C4-2B (cell line): ENCODE measurements at regions not wholly inside any gene's neighbourhood (a gene's known extent, or its start where the extent isn't known, plus 50 kb on each side); places are given as distances from the start of the nearest gene placed in this dataset.

Source experiments
- H3K27ac ChIP-seq: fragments of 450-650 bp; 2 replicates; pipeline ENCODE4 v1.5.1; 2017
- ZFX ChIP-seq: fragments of 450-650 bp; IDR thresholded peaks from 2 replicates; pipeline ENCODE4 v1.6.1; 2017
- TF ChIP-seq, protein P1 (sequence below): fragments of 450-650 bp; conservative IDR thresholded peaks from 2 replicates; pipeline ENCODE4 v1.5.1; 2017; ENCODE audit warnings: mild to moderate bottlenecking

DNA sequence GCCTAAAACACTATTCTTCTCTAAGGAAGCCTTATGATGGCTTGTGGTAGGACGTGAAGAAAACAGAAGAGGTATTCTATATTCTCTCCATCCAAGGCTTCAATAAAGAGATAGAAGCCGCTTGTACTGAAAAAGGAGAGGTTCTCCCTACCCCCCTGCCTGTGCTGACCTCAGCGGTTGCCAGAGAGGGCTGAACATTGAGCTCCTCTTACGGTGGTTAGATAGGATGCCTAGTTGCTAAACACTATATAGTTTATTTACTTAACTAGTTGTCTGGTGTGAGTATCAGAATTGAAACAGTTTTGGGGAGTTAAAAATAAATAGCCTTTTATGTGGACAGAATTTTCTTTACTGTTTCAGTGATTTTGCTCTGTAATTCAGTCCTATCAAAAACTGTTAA lies 112.2 kb downstream of the TFPI2 start:
- H3K27ac ChIP-seq: no peak overlapping the region
- TF ChIP-seq, protein P1, sequence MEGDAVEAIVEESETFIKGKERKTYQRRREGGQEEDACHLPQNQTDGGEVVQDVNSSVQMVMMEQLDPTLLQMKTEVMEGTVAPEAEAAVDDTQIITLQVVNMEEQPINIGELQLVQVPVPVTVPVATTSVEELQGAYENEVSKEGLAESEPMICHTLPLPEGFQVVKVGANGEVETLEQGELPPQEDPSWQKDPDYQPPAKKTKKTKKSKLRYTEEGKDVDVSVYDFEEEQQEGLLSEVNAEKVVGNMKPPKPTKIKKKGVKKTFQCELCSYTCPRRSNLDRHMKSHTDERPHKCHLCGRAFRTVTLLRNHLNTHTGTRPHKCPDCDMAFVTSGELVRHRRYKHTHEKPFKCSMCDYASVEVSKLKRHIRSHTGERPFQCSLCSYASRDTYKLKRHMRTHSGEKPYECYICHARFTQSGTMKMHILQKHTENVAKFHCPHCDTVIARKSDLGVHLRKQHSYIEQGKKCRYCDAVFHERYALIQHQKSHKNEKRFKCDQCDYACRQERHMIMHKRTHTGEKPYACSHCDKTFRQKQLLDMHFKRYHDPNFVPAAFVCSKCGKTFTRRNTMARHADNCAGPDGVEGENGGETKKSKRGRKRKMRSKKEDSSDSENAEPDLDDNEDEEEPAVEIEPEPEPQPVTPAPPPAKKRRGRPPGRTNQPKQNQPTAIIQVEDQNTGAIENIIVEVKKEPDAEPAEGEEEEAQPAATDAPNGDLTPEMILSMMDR: no peak
- TF ChIP-seq ZFX: no peak

DNA sequence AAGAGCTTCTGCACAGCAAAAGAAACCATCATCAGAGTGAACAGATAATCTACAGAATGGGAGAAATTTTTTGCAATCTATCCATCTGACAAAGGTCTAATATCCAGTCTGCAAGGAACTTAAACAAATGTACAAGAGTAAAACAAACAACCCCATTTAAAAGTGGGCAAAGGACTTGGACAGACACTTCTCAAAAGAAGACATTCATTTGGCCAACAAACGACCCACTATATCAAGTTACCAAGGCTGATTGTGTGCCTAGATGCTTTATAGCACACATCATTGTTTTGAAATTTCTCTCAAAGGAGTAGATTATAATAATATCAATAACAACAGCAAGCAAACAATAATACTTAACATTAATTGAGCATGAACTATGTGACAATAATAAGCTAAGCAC lies 117.1 kb downstream of the TFPI2 start:
- no peak overlapping the region for H3K27ac ChIP-seq
- TF ChIP-seq, protein P1: no peak

- no peak overlapping the region for H3K27ac ChIP-seq
- TF ChIP-seq, protein P1: no peak
- no peak for TF ChIP-seq ZFX
Measured at GRCh38 chr7:93765475-93765874, 125.1 kb downstream of the TFPI2 start.

- no peak overlapping the region for H3K27ac ChIP-seq
- TF ChIP-seq ZFX: no peak
- TF ChIP-seq, protein P1: no peak
Measured at GRCh38 chr7:93758631-93759030, 131.9 kb downstream of the TFPI2 start.

- no peak for TF ChIP-seq ZFX
- TF ChIP-seq, protein P1: no peak
- H3K27ac ChIP-seq: no peak overlapping the region
Measured at GRCh38 chr7:93757426-93757825, 133.1 kb downstream of the TFPI2 start.

DNA sequence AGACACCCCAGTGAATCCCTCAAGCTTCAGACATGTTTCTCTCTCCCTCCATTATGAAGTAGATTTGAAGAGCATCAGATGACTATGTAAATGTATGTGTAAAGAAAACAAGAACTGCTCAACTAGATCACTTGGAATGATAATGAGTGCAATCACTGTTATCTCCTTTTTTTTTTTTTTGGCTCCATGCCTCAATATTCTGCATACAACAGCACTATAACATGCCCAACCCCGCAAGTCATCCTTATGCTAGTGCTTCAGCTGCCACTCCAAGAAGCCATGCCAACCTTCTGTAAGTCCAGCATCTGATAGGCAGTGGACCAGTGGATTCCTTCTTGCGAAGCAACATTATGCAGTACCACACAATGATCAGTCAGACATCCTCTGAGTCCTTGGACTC lies 133.7 kb downstream of the TFPI2 start:
- no peak for TF ChIP-seq ZFX
- TF ChIP-seq, protein P1: no peak
- no peak overlapping the region for H3K27ac ChIP-seq

GRCh38 chr7:93751421-93751820 lies 139.1 kb downstream of the TFPI2 start:
- TF ChIP-seq, protein P1: no peak
- TF ChIP-seq ZFX: no peak
- H3K27ac ChIP-seq: no peak overlapping the region
